Hepatocyte (in vitro differentiated cells): ENCODE measurements at regions not wholly inside any gene's neighbourhood (a gene's known extent, or its start where the extent isn't known, plus 50 kb on each side); places are given as distances from the start of the nearest gene placed in this dataset.

Experiments used
- EZH2 ChIP-seq: fragments of 200-600 bp; sonication (generic); IDR thresholded peaks from 2 replicates; pipeline ENCODE4 v1.6.1; 2016; ENCODE audit warnings: antibody characterized with exemption, mild to moderate bottlenecking, borderline replicate concordance
- EZH2phosphoT487 ChIP-seq: fragments of 200-600 bp; sonication (generic); IDR thresholded peaks from one replicate; pipeline ENCODE4 v1.6.1; 2018; ENCODE audit warnings: antibody characterized with exemption, mild to moderate bottlenecking, low read depth, moderate library complexity; ENCODE audit not compliant: unreplicated experiment, severe bottlenecking
- TF ChIP-seq, protein P1 (sequence below): fragments of 200-600 bp; sonication (generic); IDR thresholded peaks from 2 replicates; pipeline ENCODE4 v1.5.1; 2016; ENCODE audit warnings: antibody characterized with exemption, mild to moderate bottlenecking; ENCODE audit not compliant: poor library complexity

DNA sequence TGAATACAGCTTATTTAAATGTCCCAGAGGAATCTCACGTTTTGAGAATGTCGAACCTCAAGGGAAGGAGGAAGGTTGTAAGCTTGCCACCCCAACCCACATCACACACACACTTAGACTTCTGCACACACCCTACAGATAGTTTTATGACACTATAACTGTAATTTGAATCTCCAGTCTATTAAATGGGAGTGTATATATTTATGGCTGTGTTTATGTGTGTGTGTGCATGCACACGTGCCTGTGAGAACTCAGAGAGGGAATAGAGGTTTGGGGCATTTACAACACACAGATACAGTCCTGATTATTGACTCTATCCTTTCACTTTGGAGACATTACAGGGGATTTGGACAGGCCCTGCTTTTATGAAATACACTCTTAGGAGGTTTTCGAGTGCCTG, 171.5 kb upstream of the MAF start:
- TF ChIP-seq, protein P1, sequence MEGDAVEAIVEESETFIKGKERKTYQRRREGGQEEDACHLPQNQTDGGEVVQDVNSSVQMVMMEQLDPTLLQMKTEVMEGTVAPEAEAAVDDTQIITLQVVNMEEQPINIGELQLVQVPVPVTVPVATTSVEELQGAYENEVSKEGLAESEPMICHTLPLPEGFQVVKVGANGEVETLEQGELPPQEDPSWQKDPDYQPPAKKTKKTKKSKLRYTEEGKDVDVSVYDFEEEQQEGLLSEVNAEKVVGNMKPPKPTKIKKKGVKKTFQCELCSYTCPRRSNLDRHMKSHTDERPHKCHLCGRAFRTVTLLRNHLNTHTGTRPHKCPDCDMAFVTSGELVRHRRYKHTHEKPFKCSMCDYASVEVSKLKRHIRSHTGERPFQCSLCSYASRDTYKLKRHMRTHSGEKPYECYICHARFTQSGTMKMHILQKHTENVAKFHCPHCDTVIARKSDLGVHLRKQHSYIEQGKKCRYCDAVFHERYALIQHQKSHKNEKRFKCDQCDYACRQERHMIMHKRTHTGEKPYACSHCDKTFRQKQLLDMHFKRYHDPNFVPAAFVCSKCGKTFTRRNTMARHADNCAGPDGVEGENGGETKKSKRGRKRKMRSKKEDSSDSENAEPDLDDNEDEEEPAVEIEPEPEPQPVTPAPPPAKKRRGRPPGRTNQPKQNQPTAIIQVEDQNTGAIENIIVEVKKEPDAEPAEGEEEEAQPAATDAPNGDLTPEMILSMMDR: no peak
- TF ChIP-seq EZH2 (no peak), EZH2phosphoT487 (no peak)
